Spleen (tissue), 11 donors: ENCODE measurements at regions not wholly inside any gene's neighbourhood (a gene's known extent, or its start where the extent isn't known, plus 50 kb on each side); places are given as distances from the start of the nearest gene placed in this dataset.
A peak's percentile ranks its signal among the peaks of the same experiment; 100 is the strongest.

Experiments
- DNase-seq: peaks from one replicate; pipeline ENCODE4 v3.0.0-alpha.2; 2020
- H3K27ac ChIP-seq, 8 donors: fragments of 200-600 bp; sonication (generic) in 7 of 8; 1 replicate in 4 of 8; 2 replicates in 4 of 8; pipeline versions ENCODE4 v1.5.0 to v1.8.0; 2016 to 2021; ENCODE audit warnings: inconsistent platforms in 4 of 8, mild to moderate bottlenecking in 4 of 8, moderate library complexity in 1 of 8
- H3K27me3 ChIP-seq, 7 donors: fragments of 200-600 bp; sonication (generic) in 6 of 7; replicated peaks in 1 of 7; 1 replicate in 4 of 7; 2 replicates in 3 of 7; pipeline versions ENCODE4 v1.5.0 to v1.8.0; 2016 to 2021; ENCODE audit warnings: inconsistent platforms in 3 of 7, mild to moderate bottlenecking in 1 of 7
- H3K36me3 ChIP-seq, 6 donors: fragments of 200-600 bp; sonication (generic) in 5 of 6; 1 replicate in 4 of 6; 2 replicates in 2 of 6; pipeline versions ENCODE4 v1.5.0 to v1.8.0; 2016 to 2021; ENCODE audit warnings: inconsistent platforms in 2 of 6
- H3K4me1 ChIP-seq, 6 donors: fragments of 200-600 bp; sonication (generic) in 5 of 6; 1 replicate in 3 of 6; 2 replicates in 3 of 6; pipeline versions ENCODE4 v1.5.0 to v1.8.0; 2016 to 2021; ENCODE audit warnings: inconsistent platforms in 3 of 6
- H3K4me3 ChIP-seq, 8 donors: fragments of 200-600 bp; sonication (generic) in 7 of 8; 1 replicate in 4 of 8; 2 replicates in 4 of 8; pipeline versions ENCODE4 v1.5.0 to v1.8.0; 2016 to 2021; ENCODE audit warnings: inconsistent platforms in 4 of 8, mild to moderate bottlenecking in 4 of 8, moderate library complexity in 2 of 8
- H3K9me3 ChIP-seq, 8 donors: fragments of 200-600 bp; sonication (generic) in 7 of 8; 1 replicate in 4 of 8; 2 replicates in 4 of 8; pipeline versions ENCODE4 v1.5.0 to v1.8.0; 2016 to 2021; ENCODE audit warnings: inconsistent platforms in 4 of 8
- CTCF ChIP-seq, 11 experiments: fragments of 200-600 bp in 7 of 11; fragments of 450-650 bp in 4 of 11; sonication (generic) in 4 of 11; IDR thresholded peaks in 8 of 11; conservative IDR thresholded peaks in 3 of 11; 1 replicate in 7 of 11; 2 replicates in 4 of 11; pipeline versions ENCODE4 v1.4.0 to v1.8.0; 2016 to 2021; ENCODE audit warnings: antibody characterized with exemption in 11 of 11, inconsistent platforms in 4 of 11, mild to moderate bottlenecking in 1 of 11
- POLR2A ChIP-seq, 3 donors: fragments of 450-650 bp; IDR thresholded peaks; one replicate each; pipeline ENCODE4 v1.5.1; 2017; ENCODE audit warnings: antibody characterized with exemption in 3 of 3, mild to moderate bottlenecking in 1 of 3
- POLR2AphosphoS5 ChIP-seq, 3 donors: sonication (generic); formaldehyde crosslinking; IDR thresholded peaks; one replicate each; pipeline ENCODE4 v1.5.1; 2017; ENCODE audit warnings: antibody characterized with exemption in 3 of 3
- WGBS, 5 donors: extraction: QIAGEN DNeasy Blood & Tissue Kit in 3 of 5; methylation state at CpG; one replicate each; pipeline versions ENCODE4 v1.1.5 to v1.1.7; 2013 to 2018; 5-methylcytosine and 5-hydroxymethylcytosine counted together
- intact Hi-C: fragments of 100-400 bp; cut with DNase I; formaldehyde crosslinking; loops from one replicate; pipeline ENCODE4 v1.15.0; 2023; ENCODE audit warnings: low total_unique reads
- donor health status: healthy with polysubstance abuse.
- donor health status: DM: no; HTN: no; CAD: no; lungs with moderate emphysema.
- donor health status: DM: no; HTN: no; CAD: no.
- donor health status: Bipolar disorder and iron deficiency.
- donor health status: healthy.
- donor health status: DM: no; HTN: no; CAD: no.
- donor health status: DM: yes; HTN: yes; CAD: no.

DNA sequence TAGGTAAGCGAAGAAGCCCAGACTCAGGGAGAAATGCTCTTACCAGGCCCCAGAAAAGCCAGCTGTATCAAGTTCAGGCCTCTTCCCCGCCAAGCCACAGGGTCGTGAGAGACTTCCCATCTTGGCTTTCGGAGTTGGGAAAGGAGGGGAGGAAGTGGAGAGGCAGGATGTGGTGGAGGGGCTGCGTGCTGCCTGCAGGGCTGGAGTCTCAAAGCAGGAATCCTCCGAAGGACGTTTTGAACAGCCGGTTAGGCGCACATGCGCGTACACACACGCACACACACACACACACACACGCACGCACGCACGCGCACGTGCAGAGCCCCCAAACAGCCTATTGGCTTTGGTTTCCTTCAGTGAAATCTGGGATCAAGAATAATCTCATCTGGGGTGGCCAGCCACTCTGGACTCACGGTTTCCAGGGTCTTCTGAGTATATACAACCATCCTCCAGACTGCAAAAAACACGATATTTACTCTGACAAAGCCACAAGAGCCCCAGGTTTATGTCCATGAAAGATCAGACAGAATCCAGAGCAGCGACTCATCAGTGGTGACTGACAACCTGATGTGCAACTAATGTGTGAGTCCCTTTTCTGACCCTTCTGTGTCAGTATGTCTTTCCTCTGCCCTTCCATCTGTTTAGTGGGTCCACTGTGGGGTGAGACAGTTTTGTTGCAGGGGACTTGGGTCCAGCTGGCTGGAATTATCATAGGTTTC lies 115.0 kb upstream of the ZNF438 start:
- peak overlapping the region in 2 of 8 donors; percentile 11 to 20 for H3K27ac ChIP-seq
- no peak for DNase-seq
- intact Hi-C loops: no loop called here
- no peak for TF ChIP-seq POLR2A (IDR thresholded peaks at IDR 0.05)
- TF ChIP-seq POLR2AphosphoS5 (IDR thresholded peaks at IDR 0.05): peak; percentile 16 to 59 (median 37)
- WGBS, 5 donors: 17 to 32% (median 23%) methylated on average over 20 to 21 of the region's 21 CpGs
- no peak overlapping the region for H3K4me3 ChIP-seq
- peaks cover 0 to 13% (median 8%) of the 10 kb centered on the region in 6 donors for H3K4me1 ChIP-seq
- no peaks in the 10 kb centered on the region for H3K36me3 ChIP-seq
- peaks cover 0 to 13% (median 0%) of the 10 kb centered on the region in 7 donors for H3K27me3 ChIP-seq
- no peaks in the 10 kb centered on the region for H3K9me3 ChIP-seq

- Histone ChIP-seq H3K27me3 (peaks cover 0 to 13% (median 0%) of the 10 kb centered on the region in 7 donors), H3K36me3 (no peaks in the 10 kb centered on the region), H3K4me3 (no peak overlapping the region), H3K4me1 (peaks cover 0 to 18% (median 8%) of the 10 kb centered on the region in 6 donors), H3K9me3 (no peaks in the 10 kb centered on the region), H3K27ac (no peak overlapping the region)
- no peak for DNase-seq
- 68 to 88% (median 80%) methylated on average over 2 of the region's 2 CpGs for WGBS, 5 donors
- intact Hi-C loops: no loop called here
- TF ChIP-seq POLR2AphosphoS5 (IDR thresholded peaks at IDR 0.05): no peak
- TF ChIP-seq POLR2A (IDR thresholded peaks at IDR 0.05): no peak
- no peak for TF ChIP-seq CTCF (IDR thresholded peaks at IDR 0.05 in 8 of 11, conservative IDR thresholded peaks at IDR 0.05 in 3 of 11)
Measured at GRCh38 chr10:31147210-31147608, 115.5 kb upstream of the ZNF438 start.

- Histone ChIP-seq H3K36me3 (no peaks in the 10 kb centered on the region), H3K4me1 (peaks cover 0 to 28% (median 8%) of the 10 kb centered on the region in 6 donors), H3K27ac (no peak overlapping the region), H3K27me3 (peaks cover 0 to 13% (median 0%) of the 10 kb centered on the region in 7 donors), H3K9me3 (no peaks in the 10 kb centered on the region), H3K4me3 (no peak overlapping the region)
- intact Hi-C loops: no loop called here
- TF ChIP-seq CTCF (IDR thresholded peaks at IDR 0.05 in 8 of 11, conservative IDR thresholded peaks at IDR 0.05 in 3 of 11) (no peak), POLR2AphosphoS5 (IDR thresholded peaks at IDR 0.05) (no peak), POLR2A (IDR thresholded peaks at IDR 0.05) (no peak)
- WGBS, 5 donors: 81 to 93% (median 87%) methylated on average over 4 of the region's 4 CpGs
- DNase-seq: no peak
Measured at GRCh38 chr10:31148951-31149350, 117.3 kb upstream of the ZNF438 start.

GRCh38 chr10:31149835-31150512 lies 118.3 kb upstream of the ZNF438 start:
- Histone ChIP-seq H3K4me1 (peaks cover 0 to 28% (median 8%) of the 10 kb centered on the region in 6 donors), H3K27me3 (peaks cover 0 to 13% (median 0%) of the 10 kb centered on the region in 7 donors), H3K4me3 (no peak overlapping the region), H3K27ac (no peak overlapping the region), H3K36me3 (no peaks in the 10 kb centered on the region), H3K9me3 (no peaks in the 10 kb centered on the region)
- intact Hi-C loops: no loop called here
- TF ChIP-seq POLR2A (IDR thresholded peaks at IDR 0.05): no peak
- TF ChIP-seq CTCF (IDR thresholded peaks at IDR 0.05 in 8 of 11, conservative IDR thresholded peaks at IDR 0.05 in 3 of 11): no peak
- no peak for TF ChIP-seq POLR2AphosphoS5 (IDR thresholded peaks at IDR 0.05)
- WGBS, 5 donors: 72 to 89% (median 78%) methylated on average over 8 of the region's 8 CpGs
- no peak for DNase-seq
